A673 (cell line): ENCODE measurements at regions not wholly inside any gene's neighbourhood (a gene's known extent, or its start where the extent isn't known, plus 50 kb on each side); places are given as distances from the start of the nearest gene placed in this dataset.

Experiments
- BruUV-seq: library from RNA; stranded (reverse); fragments of 400-500 nt; replicated peaks from 2 replicates; lab custom pipeline; 2021; lab: Mats Ljungman, UMichigan
- CTCF ChIA-PET: fragments of 300-600 bp; sonication (Branson Sonifier 250); formaldehyde crosslinking; loops from one replicate; lab custom pipeline; 2022; ENCODE audit warnings: antibody characterized with exemption; lab: Charles Lee
- POLR2A ChIA-PET: fragments of 300-600 bp; sonication (Branson Sonifier 250); formaldehyde crosslinking; loops from one replicate; lab custom pipeline; 2022; ENCODE audit warnings: antibody characterized with exemption; ENCODE audit not compliant: low non-redundant PET; lab: Charles Lee
- DNase-seq: peaks from one replicate; pipeline ENCODE4 v3.0.0-alpha.2; 2015; ENCODE audit warnings: low spot score
- H3K27ac ChIP-seq: fragments of 200-600 bp; sonication (generic); 2 replicates; pipeline ENCODE4 v1.5.1; 2016; ENCODE audit warnings: mixed run types, low read depth, mild to moderate bottlenecking, mixed read lengths, antibody characterized with exemption, low read length; ENCODE audit not compliant: poor library complexity, severe bottlenecking
- H3K27me3 ChIP-seq: fragments of 200-600 bp; sonication (generic); replicated peaks from 2 replicates; pipeline ENCODE4 v1.6.1; 2017; ENCODE audit warnings: mixed run types, low read depth, mild to moderate bottlenecking, mixed read lengths, antibody characterized with exemption, low read length; ENCODE audit not compliant: insufficient read depth, poor library complexity
- H3K36me3 ChIP-seq: fragments of 200-600 bp; sonication (generic); 2 replicates; pipeline ENCODE4 v1.6.1; 2016; ENCODE audit warnings: mixed run types, mild to moderate bottlenecking, mixed read lengths, antibody characterized with exemption, low read length; ENCODE audit not compliant: insufficient read depth, poor library complexity, severe bottlenecking
- H3K4me1 ChIP-seq: fragments of 200-600 bp; sonication (generic); 2 replicates; pipeline ENCODE4 v1.6.1; 2017; ENCODE audit warnings: mixed run types, mild to moderate bottlenecking, mixed read lengths, antibody characterized with exemption, low read length; ENCODE audit not compliant: insufficient read depth, poor library complexity, severe bottlenecking
- H3K4me3 ChIP-seq: fragments of 200-600 bp; sonication (generic); 2 replicates; pipeline ENCODE4 v1.5.1; 2016; ENCODE audit warnings: low read depth, mixed run types, mild to moderate bottlenecking, mixed read lengths, low read length; ENCODE audit not compliant: poor library complexity, severe bottlenecking
- H3K9me3 ChIP-seq: fragments of 200-600 bp; sonication (generic); 2 replicates; pipeline ENCODE4 v1.6.1; 2016; ENCODE audit warnings: mixed run types, low read depth, mild to moderate bottlenecking, mixed read lengths, antibody characterized with exemption, low read length; ENCODE audit not compliant: poor library complexity, severe bottlenecking
- EZH2 ChIP-seq: fragments of 200-600 bp; sonication (generic); IDR thresholded peaks from 2 replicates; pipeline ENCODE4 v1.6.1; 2017; ENCODE audit warnings: borderline replicate concordance, low read depth, mild to moderate bottlenecking, mixed read lengths, antibody characterized with exemption, low read length; ENCODE audit not compliant: poor library complexity, severe bottlenecking
- intact Hi-C: fragments of 100-400 bp; cut with micrococcal nuclease; formaldehyde crosslinking; loops from one replicate; pipeline ENCODE4 v1.10.0; 2022; ENCODE audit not compliant: unreplicated experiment
- TF ChIP-seq, protein P1 (sequence below): fragments of 300-800, 200-600 bp; sonication (generic); conservative IDR thresholded peaks from 2 replicates; pipeline ENCODE4 v1.5.1; 2017; ENCODE audit warnings: low read depth, mild to moderate bottlenecking, antibody characterized with exemption, low read length, moderate library complexity, mixed read lengths

GRCh38 chr21:22438428-22439086 is 1440.3 kb downstream of the NCAM2 start:
- Histone ChIP-seq H3K36me3 (no peaks in the 10 kb centered on the region), H3K9me3 (no peaks in the 10 kb centered on the region), H3K4me1 (no peaks in the 10 kb centered on the region), H3K4me3 (no peak overlapping the region), H3K27me3 (no peaks in the 10 kb centered on the region), H3K27ac (no peak overlapping the region)
- BruUV-seq: no TSS peak
- TF ChIP-seq, protein P1, sequence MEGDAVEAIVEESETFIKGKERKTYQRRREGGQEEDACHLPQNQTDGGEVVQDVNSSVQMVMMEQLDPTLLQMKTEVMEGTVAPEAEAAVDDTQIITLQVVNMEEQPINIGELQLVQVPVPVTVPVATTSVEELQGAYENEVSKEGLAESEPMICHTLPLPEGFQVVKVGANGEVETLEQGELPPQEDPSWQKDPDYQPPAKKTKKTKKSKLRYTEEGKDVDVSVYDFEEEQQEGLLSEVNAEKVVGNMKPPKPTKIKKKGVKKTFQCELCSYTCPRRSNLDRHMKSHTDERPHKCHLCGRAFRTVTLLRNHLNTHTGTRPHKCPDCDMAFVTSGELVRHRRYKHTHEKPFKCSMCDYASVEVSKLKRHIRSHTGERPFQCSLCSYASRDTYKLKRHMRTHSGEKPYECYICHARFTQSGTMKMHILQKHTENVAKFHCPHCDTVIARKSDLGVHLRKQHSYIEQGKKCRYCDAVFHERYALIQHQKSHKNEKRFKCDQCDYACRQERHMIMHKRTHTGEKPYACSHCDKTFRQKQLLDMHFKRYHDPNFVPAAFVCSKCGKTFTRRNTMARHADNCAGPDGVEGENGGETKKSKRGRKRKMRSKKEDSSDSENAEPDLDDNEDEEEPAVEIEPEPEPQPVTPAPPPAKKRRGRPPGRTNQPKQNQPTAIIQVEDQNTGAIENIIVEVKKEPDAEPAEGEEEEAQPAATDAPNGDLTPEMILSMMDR: no peak; the same call in 1 of the 2 replicates
- no peak for TF ChIP-seq EZH2
- intact Hi-C loops: no loop called here
- CTCF ChIA-PET: no interaction called here
- DNase-seq: no peak
- POLR2A ChIA-PET: no interaction called here

DNA sequence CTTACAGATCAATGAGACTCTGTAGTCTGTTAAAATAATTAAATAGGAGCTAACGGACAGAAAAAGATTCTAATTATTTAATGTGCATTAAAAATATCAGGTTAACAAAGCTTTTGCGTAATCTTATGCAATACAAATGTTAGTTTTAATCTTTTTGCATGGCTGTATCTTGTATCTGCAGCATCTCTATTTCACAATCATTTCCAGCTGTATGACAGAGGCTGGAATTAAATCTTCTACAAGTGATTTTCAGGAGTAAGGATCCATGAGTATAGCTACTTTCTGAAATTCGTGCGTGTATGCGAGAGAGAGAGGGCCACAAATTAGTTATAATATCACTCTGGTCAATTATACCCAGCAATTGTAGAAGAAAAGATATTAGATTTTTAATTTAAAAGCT is 1446.8 kb downstream of the NCAM2 start:
- TF ChIP-seq, protein P1: no peak
- no peak for TF ChIP-seq EZH2
- Histone ChIP-seq H3K27ac (no peak overlapping the region), H3K27me3 (no peaks in the 10 kb centered on the region), H3K4me1 (no peaks in the 10 kb centered on the region), H3K36me3 (no peaks in the 10 kb centered on the region), H3K9me3 (no peaks in the 10 kb centered on the region), H3K4me3 (no peak overlapping the region)
- no peak for DNase-seq
- BruUV-seq: no TSS peak
- intact Hi-C loops: no loop called here
- ChIA-PET POLR2A (no interaction called here), CTCF (no interaction called here)

GRCh38 chr21:22450507-22450906 is 1452.3 kb downstream of the NCAM2 start:
- CTCF ChIA-PET: no interaction called here
- Histone ChIP-seq H3K4me3 (no peak overlapping the region), H3K4me1 (peaks cover 3% of the 10 kb centered on the region), H3K27me3 (no peaks in the 10 kb centered on the region), H3K9me3 (no peaks in the 10 kb centered on the region), H3K36me3 (no peaks in the 10 kb centered on the region), H3K27ac (no peak overlapping the region)
- DNase-seq: peak; percentile 28
- POLR2A ChIA-PET: no interaction called here
- no TSS peak for BruUV-seq
- intact Hi-C loops: no loop called here
- TF ChIP-seq, protein P1: no peak
- no peak for TF ChIP-seq EZH2
